Vagina (tissue), 2 donors: ENCODE measurements at regions not wholly inside any gene's neighbourhood (a gene's known extent, or its start where the extent isn't known, plus 50 kb on each side); places are given as distances from the start of the nearest gene placed in this dataset.

Experiments
- DNase-seq, 2 donors: peaks; one replicate each; pipeline ENCODE4 v3.0.0-alpha.2; 2017; ENCODE audit errors: extremely low spot score in 2 of 2
- H3K27ac ChIP-seq: fragments of 200-600 bp; sonication (generic); one replicate; pipeline ENCODE4 v1.5.1; 2019
- H3K27me3 ChIP-seq: fragments of 200-600 bp; sonication (generic); one replicate; pipeline ENCODE4 v1.5.1; 2019
- H3K36me3 ChIP-seq, 2 donors: fragments of 200-600 bp; sonication (generic); one replicate each; pipeline ENCODE4 v1.5.1; 2017 to 2019
- H3K4me1 ChIP-seq: fragments of 200-600 bp; sonication (generic); one replicate; pipeline ENCODE4 v1.5.1; 2019
- H3K4me3 ChIP-seq, 2 donors: fragments of 200-600 bp; sonication (generic); 1 replicate in 1 of 2; 2 replicates in 1 of 2; pipeline ENCODE4 v1.5.1; 2016 to 2019
- H3K9me3 ChIP-seq: fragments of 200-600 bp; sonication (generic); one replicate; pipeline ENCODE4 v1.5.1; 2019
- POLR2A ChIP-seq, 2 donors: fragments of 450-650 bp; IDR thresholded peaks; one replicate each; pipeline ENCODE4 v1.6.1; 2017; ENCODE audit warnings: antibody characterized with exemption in 2 of 2, mild to moderate bottlenecking in 2 of 2, moderate library complexity in 2 of 2
- POLR2AphosphoS5 ChIP-seq, 2 donors: sonication (generic); formaldehyde crosslinking; IDR thresholded peaks; one replicate each; pipeline ENCODE4 v1.9.0; 2017; ENCODE audit warnings: antibody characterized with exemption in 2 of 2, mild to moderate bottlenecking in 2 of 2, low read depth in 1 of 2; ENCODE audit not compliant: insufficient read depth in 1 of 2
- intact Hi-C: fragments of 100-400 bp; cut with DNase I; formaldehyde crosslinking; loops from one replicate; pipeline ENCODE4 v1.15.1; 2023
- TF ChIP-seq, protein P1 (sequence below), 3 experiments: fragments of 450-650 bp in 2 of 3; fragments of 200-600 bp in 1 of 3; sonication (generic) in 1 of 3; IDR thresholded peaks; one replicate each; pipeline ENCODE4 v1.5.1; 2017 to 2019; ENCODE audit warnings: antibody characterized with exemption in 3 of 3, mild to moderate bottlenecking in 2 of 3, moderate library complexity in 2 of 3

DNA sequence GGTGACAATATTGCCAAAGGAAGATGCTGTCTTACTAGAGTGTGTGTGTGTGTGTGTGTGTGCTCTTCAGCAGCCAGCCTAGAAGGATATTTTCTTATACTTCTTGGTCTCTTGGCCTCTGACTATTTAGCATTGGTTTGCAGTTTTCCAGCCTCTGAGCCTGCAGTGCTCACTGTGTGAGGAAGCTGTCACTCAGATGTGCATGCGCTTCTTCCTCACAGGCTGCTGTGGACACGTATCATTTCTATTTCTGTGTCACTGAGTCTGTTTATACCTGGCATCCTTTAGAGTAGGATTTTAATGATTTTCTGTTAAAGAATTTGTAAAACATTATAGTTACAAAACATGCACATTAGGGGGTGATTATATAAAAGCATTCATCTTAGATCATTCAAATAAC, 83.3 kb downstream of the ALDH8A1 start:
- Histone ChIP-seq H3K4me1 (no peaks in the 10 kb centered on the region), H3K27me3 (no peaks in the 10 kb centered on the region), H3K9me3 (no peaks in the 10 kb centered on the region), H3K4me3 (no peak overlapping the region), H3K27ac (no peak overlapping the region), H3K36me3 (no peaks in the 10 kb centered on the region)
- no peak for TF ChIP-seq POLR2A (IDR thresholded peaks at IDR 0.05)
- no peak for DNase-seq
- intact Hi-C loops: no loop called here

DNA sequence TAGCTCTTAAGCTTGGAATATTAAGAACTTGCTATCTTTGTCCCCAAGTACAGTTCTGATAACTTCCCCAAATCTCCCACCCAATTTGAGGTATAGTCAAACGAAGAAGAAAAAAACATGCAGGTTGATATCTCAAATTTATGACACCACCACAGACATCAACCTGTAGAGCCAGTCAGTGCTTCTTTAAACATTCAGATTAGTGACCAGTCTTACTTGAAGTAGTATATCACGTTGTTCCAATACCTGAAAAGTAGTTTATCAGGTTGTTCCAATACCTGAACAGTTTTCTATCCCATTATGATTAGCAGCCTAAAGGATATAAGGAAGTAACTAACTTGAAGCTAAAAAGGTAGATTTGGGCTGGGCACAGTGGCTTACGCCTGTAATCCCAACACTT, 85.3 kb downstream of the ALDH8A1 start:
- intact Hi-C loops: no loop called here
- H3K27me3 ChIP-seq: no peaks in the 10 kb centered on the region

DNA sequence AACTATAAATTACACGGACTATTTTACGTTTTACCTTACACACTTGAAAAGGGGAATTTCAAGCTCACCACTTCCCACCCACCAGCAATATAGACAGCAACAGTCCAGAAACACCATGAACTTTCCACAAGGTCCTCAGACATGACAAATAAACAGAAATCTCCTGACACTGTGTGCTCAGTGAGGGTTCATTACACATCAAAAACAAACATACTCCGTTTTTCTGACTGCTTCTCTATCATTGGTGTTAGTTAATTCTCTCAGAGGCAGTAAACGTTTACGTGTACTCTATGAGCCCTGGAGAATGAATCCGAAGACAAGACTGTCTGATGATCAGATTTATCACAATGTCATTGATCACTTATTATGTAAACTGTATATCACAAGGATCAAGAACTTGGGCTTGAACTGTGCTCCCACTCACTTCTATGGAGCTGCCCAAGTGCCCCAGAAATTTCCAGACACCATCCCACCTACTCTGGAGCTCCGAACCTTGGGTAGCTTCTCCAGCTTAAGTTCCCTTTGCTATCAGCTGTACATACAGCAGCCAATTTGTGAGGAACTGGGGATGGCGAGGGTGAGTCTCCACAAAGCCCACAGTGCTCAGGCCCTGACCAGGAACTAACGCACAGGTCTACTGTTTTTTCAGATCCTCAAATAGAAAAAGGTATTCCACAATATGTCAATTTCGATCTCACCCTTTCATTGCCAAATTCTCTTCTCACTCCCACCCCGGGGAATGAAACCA, 86.0 kb downstream of the ALDH8A1 start:
- Histone ChIP-seq H3K27ac (no peak overlapping the region), H3K4me1 (no peaks in the 10 kb centered on the region), H3K27me3 (no peaks in the 10 kb centered on the region), H3K36me3 (no peaks in the 10 kb centered on the region), H3K4me3 (no peak overlapping the region), H3K9me3 (no peaks in the 10 kb centered on the region)
- no peak for DNase-seq
- TF ChIP-seq POLR2A (IDR thresholded peaks at IDR 0.05) (no peak), POLR2AphosphoS5 (IDR thresholded peaks at IDR 0.05; ENCODE audit: insufficient read depth in 1 of 2, low read depth in 1 of 2) (no peak)
- TF ChIP-seq, protein P1, sequence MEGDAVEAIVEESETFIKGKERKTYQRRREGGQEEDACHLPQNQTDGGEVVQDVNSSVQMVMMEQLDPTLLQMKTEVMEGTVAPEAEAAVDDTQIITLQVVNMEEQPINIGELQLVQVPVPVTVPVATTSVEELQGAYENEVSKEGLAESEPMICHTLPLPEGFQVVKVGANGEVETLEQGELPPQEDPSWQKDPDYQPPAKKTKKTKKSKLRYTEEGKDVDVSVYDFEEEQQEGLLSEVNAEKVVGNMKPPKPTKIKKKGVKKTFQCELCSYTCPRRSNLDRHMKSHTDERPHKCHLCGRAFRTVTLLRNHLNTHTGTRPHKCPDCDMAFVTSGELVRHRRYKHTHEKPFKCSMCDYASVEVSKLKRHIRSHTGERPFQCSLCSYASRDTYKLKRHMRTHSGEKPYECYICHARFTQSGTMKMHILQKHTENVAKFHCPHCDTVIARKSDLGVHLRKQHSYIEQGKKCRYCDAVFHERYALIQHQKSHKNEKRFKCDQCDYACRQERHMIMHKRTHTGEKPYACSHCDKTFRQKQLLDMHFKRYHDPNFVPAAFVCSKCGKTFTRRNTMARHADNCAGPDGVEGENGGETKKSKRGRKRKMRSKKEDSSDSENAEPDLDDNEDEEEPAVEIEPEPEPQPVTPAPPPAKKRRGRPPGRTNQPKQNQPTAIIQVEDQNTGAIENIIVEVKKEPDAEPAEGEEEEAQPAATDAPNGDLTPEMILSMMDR (IDR thresholded peaks at IDR 0.05): no peak
- intact Hi-C loops: no loop called here

More for the DNA sequence above, 85.3 kb downstream of the ALDH8A1 start:
- H3K4me1 ChIP-seq: no peaks in the 10 kb centered on the region
- no peaks in the 10 kb centered on the region for H3K9me3 ChIP-seq
- no peak overlapping the region for H3K27ac ChIP-seq
- no peak for DNase-seq
- H3K4me3 ChIP-seq: no peak overlapping the region
- H3K36me3 ChIP-seq: no peaks in the 10 kb centered on the region
- TF ChIP-seq, protein P1 (IDR thresholded peaks at IDR 0.05): no peak
- TF ChIP-seq POLR2A (IDR thresholded peaks at IDR 0.05) (no peak), POLR2AphosphoS5 (IDR thresholded peaks at IDR 0.05; ENCODE audit: insufficient read depth in 1 of 2, low read depth in 1 of 2) (no peak)

DNA sequence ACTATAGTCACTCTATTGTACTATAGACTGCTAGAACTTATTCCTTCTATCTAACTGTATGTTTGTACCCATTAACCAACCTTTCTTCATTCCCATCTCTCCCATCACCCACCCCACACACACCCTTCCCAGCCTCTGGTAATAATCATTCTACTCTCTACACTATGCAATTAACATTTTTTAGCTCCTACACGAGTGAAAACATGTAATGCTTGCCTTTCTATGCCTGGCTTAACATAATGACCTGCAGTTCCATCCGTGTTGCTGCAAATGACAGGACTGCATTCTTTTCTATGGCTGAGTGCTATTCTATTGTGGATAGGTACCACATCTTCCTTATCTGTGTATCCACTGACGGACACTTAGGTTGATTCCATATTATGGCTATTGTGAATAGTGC, 95.5 kb downstream of the ALDH8A1 start:
- H3K4me3 ChIP-seq: no peak overlapping the region
- H3K36me3 ChIP-seq: no peaks in the 10 kb centered on the region
- H3K27me3 ChIP-seq: no peaks in the 10 kb centered on the region
- no peak overlapping the region for H3K27ac ChIP-seq
- no peaks in the 10 kb centered on the region for H3K9me3 ChIP-seq
- TF ChIP-seq POLR2AphosphoS5 (IDR thresholded peaks at IDR 0.05; ENCODE audit: insufficient read depth in 1 of 2, low read depth in 1 of 2) (no peak), POLR2A (IDR thresholded peaks at IDR 0.05) (no peak)
- TF ChIP-seq, protein P1 (IDR thresholded peaks at IDR 0.05): no peak
- intact Hi-C loops: no loop called here
- H3K4me1 ChIP-seq: peaks cover 8% of the 10 kb centered on the region
- no peak for DNase-seq

DNA sequence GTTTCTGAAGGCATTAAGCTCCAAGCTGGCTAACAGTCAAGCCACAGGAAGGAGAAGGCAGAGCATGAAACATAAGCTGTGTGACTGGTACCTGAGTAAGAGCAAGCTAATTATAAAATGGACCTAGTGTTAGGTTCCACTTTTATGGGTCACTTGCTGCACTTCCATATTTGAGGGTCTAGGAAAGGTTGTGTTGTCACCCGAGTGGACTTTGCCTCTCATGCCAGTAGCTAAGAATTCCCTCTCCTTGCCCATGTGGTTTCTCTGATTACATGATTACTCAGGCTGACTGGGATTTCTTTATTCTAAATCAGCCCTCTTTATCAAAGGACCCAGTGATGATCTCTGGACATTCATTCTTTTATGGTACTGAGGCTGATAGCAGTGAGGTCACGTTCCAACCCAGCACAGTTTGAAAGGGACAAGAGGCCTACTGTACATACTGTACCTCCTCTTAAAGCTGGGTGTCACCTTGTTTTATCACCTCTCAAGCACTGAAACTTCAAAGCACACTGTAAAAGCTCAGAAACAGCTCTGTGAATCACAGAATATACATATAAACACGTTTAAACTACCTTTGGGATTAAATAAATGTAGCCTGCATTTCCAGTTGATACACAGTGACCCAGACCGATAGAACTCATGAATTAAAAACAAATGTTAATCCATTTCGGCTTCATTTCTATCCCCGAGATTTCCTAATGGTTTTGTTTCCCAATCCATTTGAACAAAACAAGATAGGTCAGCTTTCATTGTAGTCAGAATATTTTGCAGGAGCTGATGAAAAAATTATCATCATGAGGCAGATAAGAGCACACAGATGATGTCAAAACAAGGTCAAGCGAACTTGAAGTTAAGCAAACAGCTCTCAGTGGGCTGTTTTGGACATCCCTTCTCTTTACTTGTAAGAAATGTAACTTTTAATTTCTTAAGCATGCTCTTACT, 96.5 kb downstream of the ALDH8A1 start:
- TF ChIP-seq POLR2AphosphoS5 (IDR thresholded peaks at IDR 0.05; ENCODE audit: insufficient read depth in 1 of 2, low read depth in 1 of 2) (no peak), POLR2A (IDR thresholded peaks at IDR 0.05) (no peak)
- TF ChIP-seq, protein P1 (IDR thresholded peaks at IDR 0.05): no peak
- Histone ChIP-seq H3K9me3 (no peaks in the 10 kb centered on the region), H3K36me3 (no peaks in the 10 kb centered on the region), H3K4me1 (peaks cover 8% of the 10 kb centered on the region), H3K27me3 (no peaks in the 10 kb centered on the region), H3K4me3 (no peak overlapping the region), H3K27ac (peak overlapping the region; percentile 14)
- no peak for DNase-seq
- intact Hi-C loops: no loop called here
